NCI-H146 treated with DMSO at 0.1 percent for 48 hours (cell line): ENCODE measurements at regions not wholly inside any gene's neighbourhood (a gene's known extent, or its start where the extent isn't known, plus 50 kb on each side); places are given as distances from the start of the nearest gene placed in this dataset.

Source experiments
- DNase-seq: peaks from one replicate; lab custom pipeline; 2025; ENCODE audit not compliant: unreplicated experiment; lab: John Stamatoyannopoulos, UW

DNA sequence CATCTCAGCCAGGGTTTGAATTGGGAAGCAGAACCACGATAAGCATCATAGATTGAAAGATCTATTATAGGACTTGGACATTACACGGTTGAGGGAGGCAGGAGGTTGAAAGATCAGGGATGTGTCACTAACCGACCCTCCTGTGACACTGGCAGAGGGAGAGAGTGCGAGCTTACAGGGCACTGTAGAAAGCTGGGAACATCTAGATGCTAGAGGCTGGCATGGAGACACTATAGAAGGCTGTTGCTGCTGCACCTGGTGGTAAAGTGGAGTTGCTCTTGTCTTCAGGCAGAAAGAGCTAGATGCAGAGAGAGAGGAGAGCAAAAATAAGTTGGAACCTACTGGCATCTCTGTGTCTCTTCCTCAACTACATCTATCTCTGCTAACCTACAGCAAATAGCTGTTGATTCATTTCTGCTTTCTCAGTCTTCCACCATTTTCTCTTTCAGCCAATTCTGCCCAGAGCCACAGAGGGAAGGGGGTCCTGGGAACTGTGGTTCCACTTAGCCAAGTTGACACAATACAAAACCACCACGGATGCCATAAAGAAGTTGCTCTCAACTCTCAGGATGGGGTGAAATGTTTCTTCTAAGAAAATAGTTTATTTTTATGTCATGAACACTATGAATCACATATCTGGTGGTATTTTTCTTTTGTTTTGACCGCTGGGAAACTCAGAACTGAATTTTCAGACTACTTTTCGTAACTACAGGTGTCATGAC is 155.9 kb downstream of the ZNF281 start:
- no peak for DNase-seq

DNA sequence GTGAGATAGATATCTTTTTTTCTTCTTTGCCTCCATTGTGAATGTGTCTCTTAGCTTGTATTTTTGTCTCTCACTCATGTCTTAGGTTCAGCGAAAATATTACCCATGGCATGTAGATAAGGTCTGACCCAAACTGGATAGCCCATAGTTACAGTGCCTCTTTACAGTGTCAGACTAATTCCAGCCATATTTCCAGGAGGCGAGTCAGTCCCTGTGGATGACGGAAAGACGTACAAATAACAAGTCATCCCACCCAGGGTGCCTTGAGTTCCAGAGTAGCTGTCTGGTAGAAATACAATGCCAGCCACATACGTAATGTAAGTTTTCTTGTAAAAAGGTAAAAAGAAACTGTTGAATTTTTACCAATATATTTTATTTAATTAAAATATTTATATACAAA is 157.3 kb downstream of the ZNF281 start:
- no peak for DNase-seq

DNA sequence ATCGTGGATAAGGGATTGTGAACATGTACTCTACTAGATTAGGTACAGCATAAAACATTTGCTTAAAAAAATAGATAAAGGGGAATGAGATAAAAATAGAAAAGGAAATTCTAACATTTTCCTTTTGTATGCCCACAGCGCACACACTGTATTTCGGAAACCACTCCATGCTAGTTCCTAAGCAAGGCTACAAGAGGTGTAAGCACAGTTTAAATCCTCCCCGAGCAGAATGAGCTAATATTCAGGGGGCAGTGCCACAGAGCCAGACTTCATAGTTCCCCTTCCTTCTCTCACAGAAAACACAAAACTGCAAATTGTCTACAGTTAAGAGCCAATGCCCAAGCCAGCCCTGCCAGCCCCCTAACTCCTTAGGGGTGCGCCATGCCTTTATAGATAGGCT is 159.4 kb downstream of the ZNF281 start:
- no peak for DNase-seq

DNA sequence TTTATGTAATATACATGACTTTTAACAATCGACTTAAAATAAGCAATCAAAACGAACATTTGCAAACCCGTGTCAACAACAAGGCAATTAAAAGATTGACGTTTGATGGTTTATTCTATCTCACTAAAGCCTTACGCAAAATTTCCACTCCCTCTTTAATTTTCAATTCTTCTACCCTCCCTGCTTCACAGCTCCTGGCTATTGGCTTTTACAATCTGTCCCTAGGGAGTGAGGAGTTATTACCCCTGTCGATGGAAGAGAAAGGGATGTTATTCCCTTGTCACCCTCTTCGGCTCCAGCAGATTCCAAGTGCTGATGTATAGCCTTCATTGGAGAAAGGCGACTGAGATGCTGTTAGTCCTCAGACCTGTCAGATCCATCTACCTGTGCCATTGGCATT is 161.3 kb downstream of the ZNF281 start:
- no peak for DNase-seq

DNA sequence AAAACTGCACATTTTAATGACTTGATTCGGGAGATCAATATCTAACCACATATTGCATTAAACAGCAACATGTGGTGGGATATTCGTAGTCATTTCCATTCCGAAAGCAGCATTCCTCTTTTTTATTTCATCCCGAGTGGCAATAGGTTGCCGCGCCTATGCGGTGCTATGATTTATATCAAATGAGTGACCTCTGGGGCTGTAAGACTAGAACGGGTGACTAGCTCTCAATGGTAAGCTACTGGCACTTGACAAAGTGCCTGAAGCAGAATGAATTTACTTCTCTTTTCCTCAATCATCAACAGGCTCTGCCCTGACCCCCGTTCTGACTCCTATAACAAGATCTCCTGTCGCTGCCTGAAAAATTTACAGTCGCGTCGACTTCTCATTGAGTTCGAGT is 162.3 kb downstream of the ZNF281 start:
- no peak for DNase-seq

DNA sequence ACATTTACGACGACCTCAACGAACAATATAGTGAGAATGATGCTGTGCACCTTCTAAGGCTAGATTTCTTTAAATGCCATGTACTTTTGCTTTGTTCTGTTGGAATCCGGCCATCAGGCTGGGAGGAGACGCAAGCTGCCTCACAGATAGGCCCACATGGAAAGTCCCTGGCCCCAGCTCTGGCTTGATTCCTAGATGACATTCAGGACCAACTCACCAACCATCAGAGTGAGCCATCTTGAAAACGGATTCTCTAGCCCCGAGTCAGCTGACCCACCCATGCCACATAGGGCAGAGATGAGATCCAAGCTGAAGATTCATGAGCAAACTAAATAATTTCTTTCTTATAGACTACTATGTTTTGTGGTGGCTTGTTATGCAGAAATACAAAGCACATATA is 164.4 kb downstream of the ZNF281 start:
- DNase-seq, result no peak

DNA sequence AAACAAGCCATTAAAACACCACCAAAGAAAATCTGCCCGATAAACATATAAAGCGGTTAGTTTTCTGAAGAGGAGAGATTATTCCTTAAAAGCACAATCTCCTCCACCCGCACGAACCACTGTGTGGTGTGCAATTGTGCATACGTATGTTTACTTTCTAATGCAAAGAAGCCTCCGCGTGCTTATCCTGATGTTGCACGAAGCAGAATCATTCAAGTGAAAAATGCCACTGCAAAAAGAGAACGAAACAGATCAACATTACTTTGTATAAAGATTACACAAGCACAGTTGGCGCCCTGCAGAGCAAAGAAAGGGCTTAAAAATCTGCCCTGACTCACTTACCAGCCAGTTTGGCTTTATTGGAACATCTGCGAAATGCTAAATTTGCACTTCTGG is 166.8 kb downstream of the ZNF281 start:
- DNase-seq, result no peak

DNA sequence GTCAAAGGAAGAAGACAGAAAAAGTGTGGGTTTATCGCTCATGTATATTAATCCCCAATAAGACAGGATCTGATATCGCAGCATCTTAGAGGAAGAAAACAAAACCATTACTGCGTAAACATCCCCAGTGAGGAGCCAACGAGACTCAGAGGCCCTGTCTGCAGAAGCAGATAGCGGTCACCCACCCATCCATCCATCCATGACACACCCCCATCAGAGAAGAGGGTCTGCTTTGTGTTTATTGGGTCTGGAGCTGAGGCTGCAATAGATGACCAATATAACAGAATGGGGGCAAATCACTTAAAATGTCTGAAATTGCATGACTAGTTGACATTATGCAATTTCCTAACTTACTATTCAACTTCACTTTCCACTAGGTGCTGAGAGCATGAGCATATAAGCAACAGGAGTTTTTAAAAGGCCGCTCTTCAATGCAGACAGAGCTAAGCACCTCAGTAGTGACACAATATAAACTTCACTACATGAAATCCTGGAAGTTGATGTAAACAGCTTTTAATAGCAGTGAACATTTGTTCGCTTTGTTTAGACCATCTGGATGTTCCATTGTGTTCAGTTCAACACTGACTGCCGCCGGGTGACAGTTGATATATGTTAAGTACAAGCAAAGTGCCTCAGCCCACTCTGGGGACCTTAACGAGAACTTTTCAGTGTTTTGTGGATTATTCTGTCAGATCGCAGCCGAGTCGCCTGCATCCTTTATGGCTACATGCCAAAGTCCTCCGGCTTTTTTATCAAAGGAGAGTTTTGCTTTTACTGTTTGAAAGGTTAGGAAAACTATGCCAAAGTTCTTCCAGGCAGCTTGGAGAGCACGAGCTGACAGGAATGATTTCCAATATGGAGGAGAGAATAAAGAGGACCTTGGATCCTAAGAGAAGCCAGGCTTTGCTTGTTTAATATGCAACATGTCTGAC is 167.5 kb downstream of the ZNF281 start:
- DNase-seq, result no peak

DNA sequence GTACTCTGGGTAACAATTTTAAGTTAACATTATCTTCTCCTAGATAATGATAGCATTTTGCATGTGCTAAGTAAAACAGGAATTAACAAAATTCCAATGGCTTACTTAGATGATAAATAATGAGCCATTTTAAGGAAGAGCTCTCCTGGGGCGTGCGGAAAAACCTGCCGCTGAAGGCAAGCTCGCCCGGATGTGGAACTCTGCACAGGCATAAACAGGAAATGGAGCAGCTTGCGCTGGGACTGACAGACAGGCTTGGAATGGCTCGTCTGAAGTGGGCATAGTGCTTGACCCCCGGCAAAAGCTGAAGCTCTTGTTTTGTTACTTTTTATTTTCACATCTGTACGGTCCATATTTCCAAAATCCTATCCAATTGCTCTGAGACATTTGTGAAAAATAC is 169.2 kb downstream of the ZNF281 start:
- DNase-seq, result no peak

DNA sequence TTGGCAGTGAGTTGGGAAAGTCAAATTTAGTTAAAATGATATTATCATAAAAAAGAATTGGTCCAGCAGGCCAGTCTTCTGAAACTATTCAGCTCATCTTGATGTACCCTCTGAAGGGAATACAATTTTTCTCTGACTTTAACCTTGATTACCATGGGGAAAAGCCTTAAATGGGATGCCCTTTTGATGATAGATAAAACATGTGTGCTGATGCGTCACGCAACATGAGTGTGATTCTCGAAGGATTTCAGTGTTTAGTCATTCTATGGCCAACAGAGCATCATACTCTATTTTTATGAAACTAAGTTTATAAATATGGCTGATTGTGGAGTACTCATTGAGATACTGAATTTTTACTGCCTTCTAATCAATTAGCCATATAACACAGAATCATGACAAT is 171.5 kb downstream of the ZNF281 start:
- no peak for DNase-seq

DNA sequence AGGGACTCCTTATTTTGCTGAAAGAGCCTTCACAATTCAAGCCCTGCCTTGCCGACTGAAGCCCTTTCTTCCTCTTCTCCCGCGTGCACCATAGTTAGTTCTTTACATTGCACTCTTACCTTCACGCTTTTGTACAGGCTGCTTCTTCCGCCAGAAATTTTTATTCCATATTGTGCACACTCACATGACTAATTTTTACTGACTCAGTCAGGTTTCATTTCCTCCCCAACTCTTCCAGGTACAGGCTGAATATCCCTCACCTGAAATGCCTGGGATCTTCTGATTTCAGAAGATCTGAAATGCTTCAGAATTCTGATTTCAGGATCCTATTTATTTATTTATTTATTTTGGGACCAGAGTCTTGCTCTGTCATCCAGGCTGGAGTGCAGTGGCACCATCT is 172.8 kb downstream of the ZNF281 start:
- DNase-seq, result no peak

DNA sequence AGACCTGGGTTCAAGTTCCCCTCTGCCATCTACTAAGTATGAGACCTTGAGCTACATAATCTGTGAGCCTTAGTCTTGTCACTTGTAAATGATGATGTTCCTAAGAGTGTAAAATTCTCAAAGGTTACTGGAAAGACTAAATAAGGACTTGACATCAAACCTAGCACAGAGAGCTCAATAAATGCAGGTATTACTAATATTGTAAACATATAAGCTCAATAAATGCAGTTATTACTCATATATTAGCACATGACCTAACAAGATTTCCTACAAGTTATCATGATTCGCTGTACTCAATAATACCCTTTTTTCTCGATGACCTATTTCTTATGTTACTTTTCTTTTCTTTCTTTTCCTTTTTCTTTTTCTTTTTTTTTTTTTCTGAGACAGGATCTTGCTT is 174.9 kb downstream of the ZNF281 start:
- no peak for DNase-seq

DNA sequence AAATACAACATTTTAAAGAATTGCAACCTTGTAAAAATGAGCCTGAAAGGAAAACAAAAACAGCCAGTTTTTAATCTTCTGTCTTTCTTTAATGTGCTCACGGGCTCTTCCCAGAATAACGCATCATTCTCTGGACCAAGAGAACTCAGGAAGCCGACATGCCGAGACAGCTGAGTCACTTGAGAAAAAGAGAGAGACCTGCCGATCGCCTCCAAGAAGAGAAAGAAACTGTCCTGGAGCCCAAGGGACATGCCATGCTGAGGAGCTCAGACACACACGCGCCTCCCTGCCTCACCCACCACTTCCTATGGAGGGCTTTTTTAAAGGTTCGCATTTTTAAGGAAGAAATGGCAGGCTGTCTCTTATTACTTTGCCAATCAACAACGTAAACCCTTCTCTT is 176.4 kb downstream of the ZNF281 start:
- DNase-seq, result no peak

DNA sequence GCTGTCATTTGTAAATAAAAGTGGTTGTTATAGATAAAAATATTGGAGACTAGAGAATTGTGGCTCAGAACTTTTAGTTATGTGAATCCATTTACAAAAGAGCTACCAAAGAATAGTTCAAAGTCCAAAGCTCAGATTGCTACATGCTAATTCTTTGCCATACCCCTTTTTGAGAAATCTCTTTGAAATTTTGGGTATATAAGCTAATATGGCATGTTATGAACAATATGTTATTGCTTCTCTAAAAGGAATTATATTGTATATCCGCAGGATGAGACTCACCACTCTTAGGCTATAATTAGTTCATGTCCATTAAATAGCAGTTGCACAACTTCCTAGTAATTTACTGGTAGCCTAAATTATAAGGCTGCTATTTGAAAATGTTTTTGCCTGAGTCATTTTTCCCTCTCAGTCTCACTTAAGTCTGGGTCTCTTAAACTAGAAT is 178.0 kb downstream of the ZNF281 start:
- DNase-seq, result no peak

DNA sequence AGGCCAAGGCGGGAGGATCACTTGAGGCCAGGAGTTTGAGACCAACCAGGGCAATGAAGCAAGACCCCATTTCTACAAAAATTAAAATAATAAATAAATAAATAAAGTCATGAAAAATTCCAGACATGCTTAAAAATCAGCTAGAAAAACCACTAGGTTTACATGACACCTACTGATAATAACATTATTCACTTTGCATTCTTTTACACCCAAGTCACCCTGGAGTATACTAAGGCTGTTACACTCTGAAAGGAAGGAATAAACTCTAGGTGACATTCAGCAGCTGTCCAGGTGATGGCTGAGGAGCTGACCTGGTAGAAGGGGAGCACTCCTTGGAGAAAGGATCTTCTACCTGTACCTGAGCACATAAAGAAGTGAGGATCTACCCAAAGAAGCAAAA is 179.2 kb downstream of the ZNF281 start:
- DNase-seq, result no peak

DNA sequence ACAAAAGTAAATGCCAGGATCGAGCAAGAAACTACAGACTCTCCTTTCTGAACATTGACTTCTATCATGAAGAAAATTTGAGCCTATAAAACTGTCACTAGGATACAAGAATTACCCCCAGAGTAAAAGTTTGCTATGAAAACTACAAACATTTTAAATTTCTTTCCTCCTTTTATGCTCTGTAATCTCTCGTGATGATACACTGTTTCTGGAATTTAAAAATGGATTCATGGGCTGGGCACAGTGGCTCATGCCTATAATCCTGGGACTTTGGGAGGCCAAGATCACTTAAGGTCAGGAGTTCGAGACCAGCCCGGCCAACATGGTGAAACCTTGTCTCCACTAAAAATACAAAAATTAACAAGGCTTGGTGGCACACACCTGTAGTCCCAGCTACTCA is 181.3 kb downstream of the ZNF281 start:
- DNase-seq, result no peak

DNA sequence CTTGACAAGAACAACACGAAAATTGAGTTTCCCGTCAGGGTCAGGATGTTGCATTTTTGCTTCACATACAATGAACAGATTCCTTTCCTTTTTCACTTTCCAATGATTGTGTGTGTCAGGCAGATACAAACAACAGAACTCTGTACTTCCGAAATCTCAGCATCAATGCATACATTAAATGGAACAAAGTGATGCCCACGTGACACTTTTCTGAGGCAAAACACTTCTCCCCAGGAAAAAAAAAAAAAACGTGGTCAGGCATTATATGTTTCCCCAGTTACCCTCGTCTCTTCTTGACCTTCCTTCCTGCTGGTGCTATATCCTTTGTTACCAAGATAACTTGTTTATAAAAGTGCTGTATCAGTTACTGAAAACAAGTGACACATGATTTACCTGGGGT is 181.8 kb downstream of the ZNF281 start:
- DNase-seq, result no peak
